ENCODE measurements at regions not wholly inside any gene's neighbourhood (a gene's known extent, or its start where the extent isn't known, plus 50 kb on each side); places are given as distances from the start of the nearest gene placed in this dataset.

DNA sequence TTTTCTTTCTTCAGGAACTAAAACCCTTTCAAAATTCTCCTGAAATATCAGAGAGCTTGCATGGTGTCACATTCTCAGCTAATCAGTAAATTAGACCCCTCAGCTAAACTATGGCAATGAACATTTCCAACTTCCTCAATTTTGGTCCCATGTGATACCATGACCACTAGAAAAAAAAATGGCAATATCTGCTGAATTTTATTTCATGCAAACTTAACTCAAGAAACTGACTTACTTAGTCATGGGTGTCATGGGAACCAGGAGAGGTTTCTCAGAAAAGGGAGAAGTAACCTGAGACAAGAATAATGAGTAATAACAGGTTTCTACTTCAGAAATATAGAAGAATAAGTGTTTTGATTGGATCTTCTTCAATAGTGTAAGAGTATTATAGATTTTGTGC, 784.6 kb upstream of the ALCAM start:
- Mint-ChIP-seq H3K4me1 (peaks cover 0 to 4% of the 10 kb centered on the region in 2 experiments; a peak in 3 of 4 replicates), H3K4me3 (no peak overlapping the region), H3K36me3 (ENCODE audit: insufficient read depth in 1 of 3, low read depth in 3 of 3) (peaks cover 26 to 30% (median 29%) of the 10 kb centered on the region in 3 experiments), H3K27ac (no peak overlapping the region), H3K9me3 (peaks cover 29 to 42% of the 10 kb centered on the region in 2 experiments), H3K27me3 (ENCODE audit: low read depth) (no peaks in the 10 kb centered on the region)
- Histone ChIP-seq H3K14ac (ENCODE audit: insufficient read depth, low read length) (no peak overlapping the region), H4K5ac (ENCODE audit: insufficient read length, low read depth, low read length) (no peak overlapping the region), H3K4ac (ENCODE audit: low read depth, low read length) (no peak overlapping the region), H2BK15ac (ENCODE audit: low read depth, low read length) (no peak overlapping the region), H3K18ac (ENCODE audit: insufficient read length, low read depth, low read length) (no peak overlapping the region), H2AK5ac (ENCODE audit: insufficient read length, low read length) (no peak overlapping the region), H3K79me1 (ENCODE audit: insufficient read depth, low read depth, low read length, poor library complexity, severe bottlenecking) (no peaks in the 10 kb centered on the region), H3K4me2 (ENCODE audit: insufficient read depth, insufficient read length, low read length) (no peak overlapping the region), H2BK120ac (ENCODE audit: low read depth, low read length, poor library complexity, severe bottlenecking) (no peak overlapping the region), H3K56ac (ENCODE audit: insufficient read length, low read depth, low read length) (no peak overlapping the region), H3K23me2 (ENCODE audit: insufficient read length, low read depth, low read length, poor library complexity, severe bottlenecking) (no peaks in the 10 kb centered on the region), H2BK5ac (ENCODE audit: insufficient read length, low read length) (no peak overlapping the region), H2BK12ac (ENCODE audit: insufficient read length, low read depth, low read length) (no peak overlapping the region), H3K27me3 (ENCODE audit: insufficient read depth, low read length) (no peaks in the 10 kb centered on the region), H3T11ph (ENCODE audit: low read length) (no peak overlapping the region), H3K9ac (ENCODE audit: extremely low read depth, insufficient read length, low read length) (no peak overlapping the region), H3K79me2 (ENCODE audit: insufficient read depth, low read length) (no peaks in the 10 kb centered on the region), H3K9me3 (ENCODE audit: control insufficient read depth, low read depth, low read length) (peaks cover 14% of the 10 kb centered on the region), H2BK20ac (ENCODE audit: low read depth, low read length, poor library complexity, severe bottlenecking) (no peak overlapping the region), H4K8ac (replicated peaks; ENCODE audit: insufficient read length, low read depth, low read length) (no peak overlapping the region), H3K27ac (ENCODE audit: insufficient read length, low read depth, low read length) (no peak overlapping the region), H3K4me1 (ENCODE audit: insufficient read depth, low read length) (no peaks in the 10 kb centered on the region), H4K91ac (ENCODE audit: insufficient read length, low read depth, low read length) (no peak overlapping the region), H2AFZ (ENCODE audit: low read length) (no peak overlapping the region), H3K23ac (ENCODE audit: insufficient read length, low read depth, low read length) (no peak overlapping the region), H4K20me1 (ENCODE audit: control insufficient read depth, insufficient read depth, insufficient read length) (no peaks in the 10 kb centered on the region)
- no peak for DNase-seq
- TF ChIP-seq, protein P1, sequence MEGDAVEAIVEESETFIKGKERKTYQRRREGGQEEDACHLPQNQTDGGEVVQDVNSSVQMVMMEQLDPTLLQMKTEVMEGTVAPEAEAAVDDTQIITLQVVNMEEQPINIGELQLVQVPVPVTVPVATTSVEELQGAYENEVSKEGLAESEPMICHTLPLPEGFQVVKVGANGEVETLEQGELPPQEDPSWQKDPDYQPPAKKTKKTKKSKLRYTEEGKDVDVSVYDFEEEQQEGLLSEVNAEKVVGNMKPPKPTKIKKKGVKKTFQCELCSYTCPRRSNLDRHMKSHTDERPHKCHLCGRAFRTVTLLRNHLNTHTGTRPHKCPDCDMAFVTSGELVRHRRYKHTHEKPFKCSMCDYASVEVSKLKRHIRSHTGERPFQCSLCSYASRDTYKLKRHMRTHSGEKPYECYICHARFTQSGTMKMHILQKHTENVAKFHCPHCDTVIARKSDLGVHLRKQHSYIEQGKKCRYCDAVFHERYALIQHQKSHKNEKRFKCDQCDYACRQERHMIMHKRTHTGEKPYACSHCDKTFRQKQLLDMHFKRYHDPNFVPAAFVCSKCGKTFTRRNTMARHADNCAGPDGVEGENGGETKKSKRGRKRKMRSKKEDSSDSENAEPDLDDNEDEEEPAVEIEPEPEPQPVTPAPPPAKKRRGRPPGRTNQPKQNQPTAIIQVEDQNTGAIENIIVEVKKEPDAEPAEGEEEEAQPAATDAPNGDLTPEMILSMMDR (conservative IDR thresholded peaks at IDR 0.05) = no peak
